Activated naive CD4-positive, alpha-beta T cell treated with anti-CD3 and anti-CD28 coated beads, Interleukin-2, amount 50 U/mL, for 16 hours (primary cell): ENCODE measurements at regions not wholly inside any gene's neighbourhood (a gene's known extent, or its start where the extent isn't known, plus 50 kb on each side); places are given as distances from the start of the nearest gene placed in this dataset.
"Not testable (repeated sequence)": the region's sequence is repeated elsewhere in the genome, so short reads cannot be mapped to it uniquely, and the experiment has no call there.

ENCODE experiments used
- DNase-seq: peaks from one replicate; pipeline ENCODE4 v3.0.0-alpha.2; 2020

GRCh38 chr13:74264333-74264732, 130.1 kb upstream of the KLF12 start:
- DNase-seq = no peak

- DNase-seq = not testable (repeated sequence)
These were observed 126.2 kb upstream of the KLF12 start for GRCh38 chr13:74260420-74260819.

GRCh38 chr13:74259641-74260040, 125.4 kb upstream of the KLF12 start:
- no peak for DNase-seq

GRCh38 chr13:74258961-74259360, 124.8 kb upstream of the KLF12 start:
- DNase-seq = no peak

GRCh38 chr13:74256969-74257368, 122.8 kb upstream of the KLF12 start:
- DNase-seq = no peak

- DNase-seq = no peak
These were observed 119.0 kb upstream of the KLF12 start for GRCh38 chr13:74253161-74253560.

GRCh38 chr13:74251778-74252519, 117.7 kb upstream of the KLF12 start:
- DNase-seq = no peak

- DNase-seq = no peak
These were observed 116.6 kb upstream of the KLF12 start for GRCh38 chr13:74250738-74251190.

GRCh38 chr13:74248477-74248876, 114.3 kb upstream of the KLF12 start:
- no peak for DNase-seq

GRCh38 chr13:74246487-74246886, 112.3 kb upstream of the KLF12 start:
- DNase-seq = peak; percentile 40

GRCh38 chr13:74243637-74244526, 109.7 kb upstream of the KLF12 start:
- DNase-seq = no peak

GRCh38 chr13:74241343-74241742, 107.1 kb upstream of the KLF12 start:
- DNase-seq = not testable (repeated sequence)

GRCh38 chr13:74230984-74231501, 96.8 kb upstream of the KLF12 start:
- DNase-seq = no peak

GRCh38 chr13:74229242-74229641, 95.0 kb upstream of the KLF12 start:
- DNase-seq = no peak

- no peak for DNase-seq
These were observed 93.4 kb upstream of the KLF12 start for GRCh38 chr13:74227476-74228158.

GRCh38 chr13:74226791-74227475, 92.7 kb upstream of the KLF12 start:
- DNase-seq = no peak

GRCh38 chr13:74221752-74222151, 87.5 kb upstream of the KLF12 start:
- no peak for DNase-seq

- no peak for DNase-seq
These were observed 85.4 kb upstream of the KLF12 start for GRCh38 chr13:74219566-74219965.

- peak; percentile 35 for DNase-seq
These were observed 84.1 kb upstream of the KLF12 start for GRCh38 chr13:74218291-74218690.

- DNase-seq = no peak
These were observed 83.6 kb upstream of the KLF12 start for GRCh38 chr13:74217811-74218210.

- DNase-seq = no peak
These were observed 81.2 kb upstream of the KLF12 start for GRCh38 chr13:74215420-74215819.

- DNase-seq = no peak
These were observed 80.1 kb upstream of the KLF12 start for GRCh38 chr13:74214321-74214720.
